Lung microvascular endothelial cell (primary cell): ENCODE measurements at regions not wholly inside any gene's neighbourhood (a gene's known extent, or its start where the extent isn't known, plus 50 kb on each side); places are given as distances from the start of the nearest gene placed in this dataset.

Source experiments
- DNase-seq, 2 donors: peaks; one replicate each; pipeline versions ENCODE4 v3.0.0 to v3.0.0-alpha.2; 2010; ENCODE audit warnings: low read depth in 2 of 2

GRCh38 chr10:131750171-131750895 lies 150.5 kb upstream of the PPP2R2D start:
- no peak for DNase-seq

GRCh38 chr10:131750973-131751826 lies 149.6 kb upstream of the PPP2R2D start:
- no peak for DNase-seq

GRCh38 chr10:131751827-131752775 lies 148.7 kb upstream of the PPP2R2D start:
- no peak for DNase-seq

GRCh38 chr10:131753336-131753735 lies 147.5 kb upstream of the PPP2R2D start:
- no peak for DNase-seq

- no peak for DNase-seq
Measured at GRCh38 chr10:131755200-131755599, 145.6 kb upstream of the PPP2R2D start.

- no peak for DNase-seq
Measured at GRCh38 chr10:131757285-131758058, 143.3 kb upstream of the PPP2R2D start.

GRCh38 chr10:131758062-131758938 lies 142.5 kb upstream of the PPP2R2D start:
- DNase-seq, result no peak

- no peak for DNase-seq
Measured at GRCh38 chr10:131758939-131759301, 141.9 kb upstream of the PPP2R2D start.

GRCh38 chr10:131759347-131759746 lies 141.5 kb upstream of the PPP2R2D start:
- DNase-seq, result no peak

- DNase-seq, result no peak
Measured at GRCh38 chr10:131760416-131761166, 140.2 kb upstream of the PPP2R2D start.

- DNase-seq, result no peak
Measured at GRCh38 chr10:131762789-131763696, 137.8 kb upstream of the PPP2R2D start.

GRCh38 chr10:131764929-131765328 lies 135.9 kb upstream of the PPP2R2D start:
- no peak for DNase-seq

GRCh38 chr10:131766096-131766495 lies 134.7 kb upstream of the PPP2R2D start:
- no peak for DNase-seq

- DNase-seq, result no peak
Measured at GRCh38 chr10:131767716-131768115, 133.1 kb upstream of the PPP2R2D start.

GRCh38 chr10:131769571-131770410 lies 131.0 kb upstream of the PPP2R2D start:
- DNase-seq, result no peak

GRCh38 chr10:131770946-131771633 lies 129.7 kb upstream of the PPP2R2D start:
- DNase-seq, result no peak
